Cardiac muscle cell (in vitro differentiated cells and primary cell): ENCODE measurements at regions not wholly inside any gene's neighbourhood (a gene's known extent, or its start where the extent isn't known, plus 50 kb on each side); places are given as distances from the start of the nearest gene placed in this dataset.

Source experiments
- DNase-seq, 2 donors: peaks; one replicate each; pipeline versions ENCODE4 v3.0.0 to v3.0.0-alpha.2; 2010 to 2017; ENCODE audit warnings: low read depth in 1 of 2, low spot score in 1 of 2
- H3K27ac ChIP-seq: fragments of 200-600 bp; sonication (generic); 2 replicates; pipeline ENCODE4 v1.5.1; 2016
- H3K27me3 ChIP-seq: fragments of 200-600 bp; sonication (generic); 2 replicates; pipeline ENCODE4 v1.6.0; 2016; ENCODE audit warnings: control low read depth
- H3K36me3 ChIP-seq: fragments of 200-600 bp; sonication (generic); 2 replicates; pipeline ENCODE4 v1.5.1; 2016; ENCODE audit warnings: control low read depth
- H3K4me1 ChIP-seq: fragments of 200-600 bp; sonication (generic); 2 replicates; pipeline ENCODE4 v1.8.1; 2017; ENCODE audit warnings: low read depth, mild to moderate bottlenecking, mixed run types
- H3K4me3 ChIP-seq: fragments of 200-600 bp; sonication (generic); 2 replicates; pipeline ENCODE4 v1.5.1; 2016; ENCODE audit warnings: mild to moderate bottlenecking
- H3K9me3 ChIP-seq: fragments of 200-600 bp; sonication (generic); 2 replicates; pipeline ENCODE4 v1.5.1; 2017; ENCODE audit warnings: low read depth, mild to moderate bottlenecking, control low read depth
- CTCF ChIP-seq: IDR thresholded peaks from 2 replicates; pipeline ENCODE4 v1.5.1; 2012; ENCODE audit warnings: low read depth, mild to moderate bottlenecking, low read length

- Histone ChIP-seq H3K4me3 (no peak overlapping the region), H3K4me1 (peaks cover 9% of the 10 kb centered on the region), H3K36me3 (no peaks in the 10 kb centered on the region), H3K27me3 (no peaks in the 10 kb centered on the region), H3K9me3 (no peaks in the 10 kb centered on the region), H3K27ac (no peak overlapping the region)
- no peak for DNase-seq
- no peak for TF ChIP-seq CTCF
Observed at GRCh38 chr6:14999106-14999505, 246.8 kb upstream of the JARID2 start.

- H3K27me3 ChIP-seq = no peaks in the 10 kb centered on the region
- H3K27ac ChIP-seq = no peak overlapping the region
- no peaks in the 10 kb centered on the region for H3K4me1 ChIP-seq
- no peaks in the 10 kb centered on the region for H3K36me3 ChIP-seq
- no peak overlapping the region for H3K4me3 ChIP-seq
- no peak for TF ChIP-seq CTCF
- no peak for DNase-seq
- no peaks in the 10 kb centered on the region for H3K9me3 ChIP-seq
Observed at GRCh38 chr6:15001326-15001910, 244.5 kb upstream of the JARID2 start.

- no peak for TF ChIP-seq CTCF
- Histone ChIP-seq H3K36me3 (no peaks in the 10 kb centered on the region), H3K4me1 (no peaks in the 10 kb centered on the region), H3K4me3 (no peak overlapping the region), H3K9me3 (no peaks in the 10 kb centered on the region), H3K27ac (no peak overlapping the region), H3K27me3 (no peaks in the 10 kb centered on the region)
- DNase-seq = no peak
Observed at GRCh38 chr6:15008269-15008668, 237.6 kb upstream of the JARID2 start.

GRCh38 chr6:15014958-15015357 lies 230.9 kb upstream of the JARID2 start:
- Histone ChIP-seq H3K36me3 (no peaks in the 10 kb centered on the region), H3K4me3 (no peak overlapping the region), H3K27me3 (no peaks in the 10 kb centered on the region), H3K9me3 (no peaks in the 10 kb centered on the region), H3K27ac (no peak overlapping the region), H3K4me1 (no peaks in the 10 kb centered on the region)
- DNase-seq = no peak
- no peak for TF ChIP-seq CTCF

- no peaks in the 10 kb centered on the region for H3K27me3 ChIP-seq
- H3K27ac ChIP-seq = no peak overlapping the region
- no peak for DNase-seq
- H3K36me3 ChIP-seq = no peaks in the 10 kb centered on the region
- H3K4me1 ChIP-seq = no peaks in the 10 kb centered on the region
- no peaks in the 10 kb centered on the region for H3K9me3 ChIP-seq
- TF ChIP-seq CTCF = no peak
- no peak overlapping the region for H3K4me3 ChIP-seq
Observed at GRCh38 chr6:15016813-15017212, 229.1 kb upstream of the JARID2 start.

- Histone ChIP-seq H3K27me3 (no peaks in the 10 kb centered on the region), H3K4me1 (no peaks in the 10 kb centered on the region), H3K27ac (no peak overlapping the region), H3K9me3 (no peaks in the 10 kb centered on the region), H3K36me3 (no peaks in the 10 kb centered on the region), H3K4me3 (no peak overlapping the region)
- peak; percentile 11 to 46 for DNase-seq
- no peak for TF ChIP-seq CTCF
Observed at GRCh38 chr6:15017261-15017660, 228.6 kb upstream of the JARID2 start.
